CD4-positive, alpha-beta T cell treated with Interleukin-15 for 4 hours (primary cell): ENCODE measurements at regions not wholly inside any gene's neighbourhood (a gene's known extent, or its start where the extent isn't known, plus 50 kb on each side); places are given as distances from the start of the nearest gene placed in this dataset.

Experiments
- DNase-seq: peaks from one replicate; pipeline ENCODE4 v3.0.0-alpha.2; 2020; ENCODE audit warnings: low spot score

DNA sequence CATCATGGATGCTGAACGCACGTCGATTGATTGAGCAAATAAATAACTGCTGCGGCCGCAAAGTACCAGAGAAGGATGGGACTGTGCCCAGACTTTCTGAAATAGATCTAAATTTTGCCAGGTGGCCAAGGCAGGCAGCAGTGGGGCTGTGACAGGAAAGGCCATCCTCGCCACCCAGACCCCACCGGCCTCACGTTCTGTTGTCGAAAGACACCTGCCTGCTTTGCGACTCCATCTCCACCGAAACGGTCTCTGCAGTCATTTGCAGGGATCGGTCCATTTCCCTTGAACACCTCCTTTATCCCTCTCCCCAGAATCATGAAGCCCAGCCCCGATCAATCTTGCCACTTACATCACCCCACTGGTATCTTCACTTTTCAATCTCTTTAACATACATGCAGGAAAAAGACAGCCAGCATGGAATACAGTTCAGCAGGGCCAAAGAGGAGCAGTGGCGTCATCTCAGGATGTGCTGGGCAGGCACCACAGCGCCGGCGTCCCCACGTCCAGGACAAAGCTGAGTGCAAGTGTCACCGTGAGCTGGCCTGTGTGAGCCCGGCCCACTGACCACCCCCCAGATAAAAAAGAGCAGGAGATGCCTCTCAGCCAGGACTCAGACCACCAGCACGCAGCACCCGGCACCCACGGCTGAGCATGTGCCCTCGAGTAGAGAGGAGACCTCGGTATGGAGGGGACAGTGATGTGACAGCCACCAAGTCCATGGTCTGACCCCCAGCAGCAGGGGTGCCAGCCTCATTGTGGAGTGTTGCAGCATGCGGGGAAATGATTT, 610.3 kb downstream of the TBC1D22A start:
- no peak for DNase-seq

DNA sequence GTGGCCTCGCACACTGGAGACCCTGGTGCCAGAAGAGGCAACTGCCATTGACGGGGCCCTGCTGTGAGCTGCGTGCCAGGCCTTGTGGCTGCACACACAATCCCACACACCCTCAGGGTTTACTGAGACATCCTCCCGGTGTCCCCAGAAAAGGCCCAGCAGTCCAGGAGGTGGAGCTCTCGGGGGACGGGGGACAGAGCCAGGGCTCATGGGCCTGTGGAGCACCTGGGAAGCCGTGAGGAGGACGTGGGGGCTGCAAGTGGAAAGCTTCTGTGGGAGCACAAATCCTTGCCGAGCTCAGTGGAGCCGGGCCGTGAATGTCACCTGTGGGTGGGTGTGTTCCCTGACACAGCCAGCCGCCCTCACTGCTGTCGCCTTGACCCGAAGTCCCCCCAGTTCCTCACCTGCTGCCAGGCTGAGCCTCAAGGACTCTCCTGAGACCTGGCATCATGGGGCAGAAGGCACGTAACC, 609.7 kb downstream of the TBC1D22A start:
- no peak for DNase-seq

DNA sequence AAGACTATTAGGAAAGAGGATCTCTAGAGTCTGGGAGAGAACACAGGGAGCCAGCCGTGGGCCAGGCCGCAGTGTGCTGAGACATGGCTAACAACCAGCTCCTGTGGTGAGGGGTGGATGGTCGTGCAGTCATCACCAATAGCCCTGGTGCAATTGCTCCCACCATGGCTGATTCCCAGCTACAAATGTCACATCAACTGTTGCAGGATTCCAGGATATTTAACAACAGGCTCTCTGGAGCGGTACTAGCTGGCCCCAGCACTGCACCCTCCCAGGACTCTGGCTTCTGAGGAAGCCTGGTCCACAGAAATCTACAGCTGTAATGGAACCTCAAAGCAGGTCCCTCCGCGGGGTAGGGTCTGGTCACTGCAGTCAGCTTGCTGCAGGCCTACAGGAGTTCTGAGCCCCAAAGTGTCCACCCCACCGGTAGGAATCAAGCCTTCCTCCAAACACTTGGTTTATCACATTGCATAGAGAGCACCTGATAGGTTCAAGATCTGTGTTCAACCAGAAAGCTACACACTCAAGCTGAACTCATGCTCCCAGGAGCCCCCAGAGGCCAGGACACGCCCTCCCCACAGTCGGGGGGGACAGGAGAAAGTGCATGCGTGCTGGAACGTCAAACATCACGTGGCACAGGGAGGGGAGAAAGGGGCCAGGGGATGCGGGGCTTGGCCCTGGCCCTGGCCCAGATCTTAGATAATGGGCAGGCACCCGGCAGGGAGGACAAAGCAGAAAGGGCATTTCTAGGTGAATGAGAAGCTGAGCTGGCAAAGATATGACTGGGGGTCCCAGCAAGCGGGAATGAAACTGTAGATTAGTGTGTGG, 609.0 kb downstream of the TBC1D22A start:
- no peak for DNase-seq

DNA sequence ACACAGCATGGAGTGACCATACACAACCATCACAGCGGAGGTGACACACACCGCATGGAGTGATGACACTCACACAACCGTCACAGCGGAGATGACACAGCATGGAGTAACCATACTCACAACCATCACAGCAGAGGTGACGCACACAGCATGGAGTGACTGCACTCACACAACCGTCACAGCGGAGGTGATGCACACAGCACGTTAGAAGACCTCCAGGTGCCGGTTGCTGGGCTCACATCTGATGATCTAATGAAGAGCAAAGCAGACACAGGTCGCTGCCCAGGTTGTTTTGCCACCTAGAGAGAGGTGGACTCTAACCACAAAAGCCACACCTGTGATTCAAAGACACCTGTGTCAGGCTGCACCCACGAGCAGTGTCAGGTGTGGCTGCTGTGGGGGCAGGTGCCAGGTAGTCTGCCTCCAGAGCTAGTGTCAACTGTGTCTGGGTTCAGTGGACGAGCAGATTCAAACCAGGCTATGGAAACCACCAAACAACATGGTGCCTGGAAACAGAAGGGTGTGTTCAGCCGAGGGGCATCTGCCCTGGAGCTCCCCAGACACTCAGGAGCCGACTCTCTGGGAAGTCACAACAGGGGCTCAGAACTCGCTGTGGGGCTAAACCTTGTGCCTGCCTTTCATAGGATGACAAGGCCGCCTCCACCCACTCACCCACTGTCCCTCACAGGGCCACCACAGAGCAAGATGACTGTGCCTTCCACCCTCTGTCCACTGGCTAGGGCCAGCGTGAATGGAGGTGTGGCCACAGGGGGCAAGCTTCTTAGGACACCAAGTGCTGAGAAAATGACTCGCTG, 608.2 kb downstream of the TBC1D22A start:
- no peak for DNase-seq

DNA sequence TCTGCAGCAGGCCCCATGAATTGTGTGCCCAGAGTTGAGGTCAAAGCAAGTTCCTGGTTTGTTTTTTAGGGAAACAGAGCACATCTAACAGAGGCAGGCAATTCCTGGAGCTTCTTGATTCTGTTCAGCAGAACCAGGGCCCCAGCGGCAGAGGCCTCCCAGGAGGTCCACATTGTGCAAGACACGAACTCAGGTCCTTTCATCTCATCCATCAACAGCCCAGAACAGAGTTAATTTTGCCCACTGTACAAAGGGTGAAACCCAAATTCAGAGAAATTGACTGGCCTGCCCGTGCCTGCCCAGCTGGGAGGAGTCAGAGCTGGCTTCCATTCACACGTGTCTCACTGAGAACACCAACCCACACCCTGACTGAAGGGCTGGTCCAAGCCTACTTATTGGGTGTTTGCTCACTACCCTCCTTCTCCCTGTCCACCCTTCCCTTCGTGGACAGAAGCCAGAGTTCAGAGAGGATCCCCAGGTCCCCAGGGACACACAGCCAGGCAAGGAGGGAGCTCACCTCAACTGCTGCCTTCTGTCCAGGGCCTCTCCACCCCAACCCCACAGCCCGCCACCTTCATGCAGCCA, 607.1 kb downstream of the TBC1D22A start:
- DNase-seq: no peak

DNA sequence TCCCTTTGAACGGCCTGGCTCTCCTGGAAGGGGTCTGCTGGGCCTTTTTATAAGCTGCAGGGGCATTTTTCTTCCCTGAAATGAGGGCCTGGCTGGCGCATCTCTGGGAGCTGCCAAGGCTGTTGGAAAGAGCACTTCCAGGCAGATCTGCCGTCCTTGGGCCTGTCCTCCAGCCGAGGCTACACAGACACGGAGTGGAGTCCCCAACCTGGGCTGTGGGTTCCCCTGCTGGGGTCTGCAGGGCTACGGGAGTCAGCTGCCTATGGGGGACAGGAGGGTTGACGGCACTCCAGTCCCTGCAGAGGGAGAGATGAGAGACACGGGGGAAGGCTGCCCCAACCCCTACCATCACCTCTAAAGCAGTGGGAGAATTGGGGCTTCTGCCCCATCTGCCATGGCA, 606.6 kb downstream of the TBC1D22A start:
- DNase-seq: no peak

DNA sequence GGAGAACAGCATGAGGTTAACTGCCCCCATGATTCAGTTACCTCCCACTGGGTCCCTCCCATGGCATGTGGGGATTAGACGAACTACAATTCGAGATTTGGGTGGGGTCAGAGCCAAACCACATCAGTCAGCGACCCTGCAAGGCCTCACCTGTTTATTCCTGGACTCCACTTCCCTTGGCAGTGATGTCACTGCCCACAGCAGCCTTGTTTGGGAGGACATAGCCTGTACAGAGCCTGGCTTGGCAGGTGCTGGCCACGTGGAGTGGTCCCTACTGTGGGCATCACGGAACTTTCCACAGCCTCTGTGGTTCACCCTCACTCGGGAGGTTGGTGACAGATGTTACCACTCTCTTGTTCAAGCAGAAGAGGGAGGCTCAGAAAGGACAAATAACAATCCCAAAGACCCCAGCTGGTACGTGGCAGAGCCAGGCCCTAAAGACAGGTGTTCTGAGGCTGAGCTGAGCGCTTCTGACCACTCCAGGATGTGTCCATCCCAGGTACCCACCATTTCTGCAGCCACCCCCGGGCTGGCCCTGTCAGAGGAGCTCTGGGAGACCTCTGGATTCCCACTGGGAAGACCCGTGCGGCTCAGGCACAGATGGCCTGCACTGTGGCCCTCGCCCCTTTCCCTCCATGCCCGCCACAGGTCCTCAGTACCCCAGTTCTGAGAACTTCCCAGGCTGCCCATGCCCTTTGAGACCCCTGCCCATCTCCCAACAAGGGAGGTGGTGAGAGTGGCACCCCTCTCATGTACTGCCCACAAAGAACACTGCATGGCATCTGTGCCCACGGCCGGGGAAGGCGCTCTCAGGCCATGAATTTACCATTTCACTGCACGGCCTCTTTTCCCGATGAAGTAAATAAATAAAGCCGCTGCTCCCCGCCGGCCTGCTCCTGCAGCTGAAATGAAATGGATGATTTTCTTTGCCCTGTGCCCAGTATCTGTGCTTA, 605.8 kb downstream of the TBC1D22A start:
- no peak for DNase-seq

DNA sequence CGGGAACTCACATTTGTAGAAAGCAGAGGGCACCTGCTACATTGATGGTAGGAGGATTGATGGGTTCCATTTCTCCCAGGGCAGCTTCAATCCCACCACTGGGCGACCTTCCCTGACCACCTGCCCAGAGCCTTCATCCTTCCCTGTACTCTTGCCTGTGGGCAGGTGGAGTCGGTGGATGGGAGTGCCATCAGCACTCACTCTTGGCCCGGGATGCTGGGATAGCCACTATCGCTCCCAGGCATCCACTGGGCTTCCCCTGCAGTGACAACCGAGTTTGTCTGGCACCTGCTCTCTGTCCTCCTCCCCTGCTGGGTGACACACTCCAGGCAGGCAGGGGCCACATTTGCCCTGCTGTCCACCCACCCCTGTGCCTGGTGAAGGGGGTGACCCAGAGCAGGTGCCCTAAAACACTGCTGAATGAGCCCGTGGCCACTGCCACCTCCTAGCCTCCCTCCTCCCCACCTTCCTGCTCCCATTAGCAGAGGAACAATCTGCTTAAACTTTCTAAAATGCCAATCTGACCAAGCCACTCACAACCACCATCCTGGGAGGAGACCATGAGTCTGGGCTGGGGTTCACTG, 604.7 kb downstream of the TBC1D22A start:
- DNase-seq: no peak

DNA sequence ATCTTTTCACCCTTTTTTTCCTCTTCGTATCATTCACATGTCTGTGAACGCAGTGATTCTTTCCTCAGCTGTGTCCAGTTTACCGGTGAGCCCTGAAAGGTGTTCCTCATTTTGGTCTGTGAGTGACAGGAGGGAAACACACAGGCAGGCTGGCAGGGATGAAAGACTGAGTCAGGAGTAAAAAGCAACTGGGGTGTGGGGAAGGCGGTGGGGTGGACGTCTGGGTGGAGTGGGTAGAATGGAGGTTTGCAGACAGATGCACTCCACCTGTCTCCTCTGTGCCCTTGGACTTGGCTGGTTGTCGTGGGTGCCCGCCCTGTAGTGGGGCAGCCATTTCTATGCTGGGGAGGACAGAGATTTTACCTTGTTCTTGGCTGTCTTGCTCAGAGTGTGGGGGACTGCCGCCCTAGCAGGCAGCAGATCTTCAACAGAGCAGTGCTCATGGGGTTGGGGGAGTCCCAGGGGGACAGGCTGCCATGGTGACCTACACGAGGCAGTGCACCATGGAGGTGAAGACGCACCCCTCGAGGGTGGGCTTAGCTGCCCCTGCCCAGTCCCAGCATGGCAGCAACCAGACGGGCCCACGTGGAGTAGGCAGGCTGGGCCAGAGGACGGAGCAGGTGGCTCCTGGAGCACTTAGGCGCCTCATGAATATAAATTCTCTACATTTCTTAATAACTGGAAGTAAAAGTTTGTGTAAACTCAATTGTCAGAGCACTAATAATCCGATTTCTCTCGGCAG, 603.7 kb downstream of the TBC1D22A start:
- DNase-seq: no peak

DNA sequence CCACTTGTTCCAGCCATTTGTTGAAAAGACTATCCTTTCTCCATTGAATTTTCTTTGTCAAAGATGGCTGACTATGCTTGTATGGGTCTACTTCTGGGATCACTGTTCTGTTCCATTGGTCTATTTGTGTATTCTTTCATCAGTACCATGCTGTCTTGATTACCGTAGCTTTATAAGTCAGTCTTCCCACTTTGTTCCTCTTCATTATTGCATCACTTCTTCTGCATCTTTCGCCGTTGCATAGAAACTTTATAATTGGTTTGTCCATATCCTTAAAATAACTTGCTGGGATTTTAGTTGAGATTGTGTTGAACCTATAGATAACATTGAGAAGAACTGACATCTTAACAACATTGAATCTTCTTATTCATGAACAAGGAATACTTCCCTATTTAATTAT, 598.8 kb downstream of the TBC1D22A start:
- DNase-seq: no peak

DNA sequence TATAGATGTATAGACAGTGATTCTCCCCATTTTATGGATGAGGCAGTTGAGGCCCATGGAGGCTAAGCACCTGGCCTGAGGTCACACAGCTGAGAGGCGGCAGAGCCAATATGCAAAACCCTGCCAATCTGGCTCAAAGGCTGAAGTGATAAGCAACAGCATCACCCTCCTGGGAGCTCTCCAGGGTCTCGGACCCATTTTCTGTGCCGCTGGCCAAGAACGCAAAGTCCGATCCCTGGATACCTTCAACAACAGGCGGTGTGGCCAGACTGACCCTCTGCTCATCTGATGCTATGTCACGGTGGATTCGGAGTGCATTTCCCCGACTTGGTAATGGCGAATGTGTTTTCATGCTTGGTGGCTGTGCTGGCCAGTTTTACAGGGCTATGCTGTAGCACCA, 595.0 kb downstream of the TBC1D22A start:
- DNase-seq: no peak

DNA sequence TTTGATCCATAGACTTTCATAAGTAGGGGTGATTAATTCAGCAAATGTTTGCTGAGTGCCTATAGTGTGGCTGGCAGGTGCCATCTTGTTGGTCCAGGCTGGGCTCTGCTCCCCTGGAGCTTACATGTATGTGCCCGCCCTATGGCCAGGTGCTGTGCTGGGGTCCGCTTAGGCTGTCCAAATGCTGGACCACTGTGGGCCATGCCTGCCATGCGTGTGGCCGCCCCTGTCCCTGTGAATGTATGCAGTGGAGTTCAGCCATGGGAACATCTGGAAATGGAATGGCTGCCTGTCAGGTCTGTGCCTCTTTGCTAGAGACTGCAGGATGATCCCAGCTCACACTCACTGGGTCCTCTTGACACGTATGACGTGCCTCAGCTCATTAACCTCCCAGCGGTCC, 594.6 kb downstream of the TBC1D22A start:
- no peak for DNase-seq

DNA sequence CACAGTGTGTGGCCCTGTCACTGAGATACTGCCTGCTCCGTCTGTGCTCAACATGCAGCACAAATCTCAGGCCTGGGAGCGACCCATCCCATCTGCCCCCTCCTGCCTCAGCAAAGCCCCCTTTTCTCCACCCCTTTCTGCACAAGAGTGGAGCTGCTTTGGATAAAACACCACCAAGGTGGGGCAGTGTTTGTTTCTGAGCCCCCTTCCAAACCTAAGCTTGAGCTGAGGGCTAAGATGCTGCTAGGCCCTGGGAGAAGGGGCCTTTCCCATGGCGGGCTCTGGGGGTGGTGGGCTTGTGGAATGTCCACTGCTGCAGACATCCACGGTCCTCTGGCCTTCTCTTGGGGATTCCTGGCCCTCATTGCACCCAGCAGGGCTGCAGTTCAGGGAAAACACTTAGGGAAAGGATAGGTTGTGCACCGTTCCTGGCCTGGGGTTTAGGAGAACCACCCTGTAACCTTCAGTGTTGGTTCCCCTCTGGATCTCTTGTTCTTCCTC, 594.1 kb downstream of the TBC1D22A start:
- DNase-seq: no peak

DNA sequence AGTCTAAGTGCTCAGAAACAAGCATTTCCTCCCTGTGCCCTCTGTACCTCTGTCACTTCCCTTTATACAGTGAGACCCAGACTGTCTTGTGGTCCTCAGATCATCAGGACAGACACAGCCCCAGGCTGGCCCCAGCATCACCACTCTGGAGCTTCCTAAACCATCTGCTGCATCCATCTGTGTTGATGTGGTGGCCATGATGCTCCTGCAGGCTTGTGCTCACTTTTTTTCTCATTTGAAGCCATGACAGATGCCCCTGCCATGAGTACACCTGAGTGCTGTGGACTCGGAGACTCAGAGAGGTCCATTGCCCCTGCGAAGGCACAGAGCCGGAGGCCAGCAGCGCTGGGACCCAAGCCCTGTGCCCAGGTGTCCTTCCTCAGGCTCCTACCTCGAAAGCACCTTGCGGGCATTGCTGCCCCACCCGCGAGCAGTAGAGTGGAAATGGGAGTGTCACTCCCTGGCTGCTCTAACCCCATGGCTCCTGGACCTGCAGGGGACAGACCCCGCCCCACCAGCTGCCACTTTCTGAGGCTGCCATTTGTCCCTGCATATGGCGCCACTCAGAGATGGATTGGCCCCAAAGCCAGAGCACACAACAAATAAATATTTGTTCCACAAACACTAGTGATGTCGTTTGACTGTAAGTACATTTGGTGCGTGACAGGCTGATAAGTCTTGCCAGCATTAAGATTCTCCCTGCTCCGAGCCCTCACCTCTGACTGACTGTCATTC, 593.5 kb downstream of the TBC1D22A start:
- no peak for DNase-seq

DNA sequence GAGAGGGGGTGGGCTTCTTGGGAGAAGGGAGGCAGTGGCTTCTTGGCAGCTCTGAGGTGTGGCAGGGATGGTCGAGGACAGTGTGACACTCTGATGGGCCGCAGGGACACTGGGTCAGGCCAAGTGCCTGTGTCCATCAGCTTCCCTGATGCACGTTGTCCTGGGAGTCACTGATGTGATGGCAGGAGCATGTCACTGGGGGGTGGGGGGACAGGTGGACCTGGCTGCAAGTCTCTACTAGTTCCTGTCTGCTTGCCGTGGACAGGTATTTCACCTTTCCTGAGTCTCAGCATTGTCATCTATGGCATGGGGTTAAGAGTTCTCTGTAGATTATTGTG, 592.9 kb downstream of the TBC1D22A start:
- DNase-seq: no peak

DNA sequence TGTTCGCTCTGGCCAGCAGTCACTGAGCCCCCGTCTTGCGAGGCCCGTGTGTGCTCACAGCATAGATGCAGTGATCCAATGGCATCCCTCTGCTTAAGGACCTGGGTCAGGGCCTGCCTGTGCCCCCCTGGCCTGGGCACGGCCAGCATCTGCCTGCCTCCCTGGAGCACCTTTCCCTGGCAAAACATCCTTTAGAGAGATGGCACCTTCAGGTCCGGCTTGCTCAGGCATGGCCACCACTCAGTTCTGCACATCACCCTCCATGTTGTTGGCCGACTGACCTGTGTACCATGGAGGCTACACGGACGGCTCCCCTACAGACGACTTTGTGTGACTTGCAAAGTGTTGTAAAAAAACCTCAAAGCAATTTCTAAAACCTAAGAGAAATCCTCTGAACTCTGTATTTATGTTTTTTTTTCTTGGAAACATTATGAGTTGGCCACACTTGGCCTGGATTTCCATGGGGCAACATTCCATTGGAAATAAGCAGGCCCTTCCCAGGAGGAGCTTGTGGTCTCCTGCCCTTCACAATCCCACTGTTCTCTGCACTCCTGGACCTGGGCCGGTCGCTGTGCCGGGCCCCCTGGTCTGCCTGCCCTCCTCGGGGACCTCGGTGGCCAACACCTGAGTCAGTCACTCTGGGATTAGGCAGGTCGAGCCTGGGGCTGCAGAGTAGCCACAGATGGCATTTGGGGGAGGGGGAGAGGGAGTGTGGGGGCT, 592.4 kb downstream of the TBC1D22A start:
- no peak for DNase-seq

DNA sequence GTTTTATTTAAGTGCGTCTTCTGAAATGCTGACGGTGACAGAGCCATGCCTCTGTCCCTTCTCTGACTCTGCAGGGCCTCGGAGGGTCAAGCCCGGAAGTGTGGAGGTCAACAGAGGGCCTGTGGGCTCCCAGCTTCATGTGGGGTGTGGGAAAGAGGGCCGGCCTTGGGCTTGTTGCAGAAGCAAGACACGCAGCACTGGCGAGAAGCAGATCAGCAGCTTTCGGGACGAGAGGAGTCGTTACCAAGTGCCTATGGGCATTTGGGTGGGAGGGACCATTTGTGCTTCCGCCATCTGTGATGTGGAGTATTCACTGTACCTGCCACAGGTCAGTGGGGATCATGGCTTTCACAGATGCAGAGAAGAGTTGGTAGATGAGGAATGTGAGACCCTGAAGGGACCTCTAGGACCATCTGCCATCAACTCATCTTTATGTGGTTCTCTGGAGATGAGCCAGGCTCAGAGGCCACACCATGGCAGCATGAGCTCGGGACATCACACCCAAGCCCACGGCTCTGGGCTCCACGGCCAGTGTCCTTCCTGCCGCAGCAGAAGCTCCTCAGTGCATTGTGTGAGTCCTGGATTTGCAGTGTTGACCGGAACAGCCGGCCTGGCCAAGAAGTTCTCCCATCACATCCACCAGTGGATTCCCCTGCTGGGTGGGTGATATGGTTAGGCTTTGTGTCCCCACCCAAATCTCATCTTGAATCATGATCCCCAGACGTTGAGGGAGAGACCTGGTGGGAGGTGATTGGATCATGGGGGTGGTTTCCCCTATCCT, 590.7 kb downstream of the TBC1D22A start:
- DNase-seq: no peak
